ENCODE measurements at regions not wholly inside any gene's neighbourhood (a gene's known extent, or its start where the extent isn't known, plus 50 kb on each side); places are given as distances from the start of the nearest gene placed in this dataset.
"Not testable (repeated sequence)": the region's sequence is repeated elsewhere in the genome, so short reads cannot be mapped to it uniquely, and the experiment has no call there.

DNA sequence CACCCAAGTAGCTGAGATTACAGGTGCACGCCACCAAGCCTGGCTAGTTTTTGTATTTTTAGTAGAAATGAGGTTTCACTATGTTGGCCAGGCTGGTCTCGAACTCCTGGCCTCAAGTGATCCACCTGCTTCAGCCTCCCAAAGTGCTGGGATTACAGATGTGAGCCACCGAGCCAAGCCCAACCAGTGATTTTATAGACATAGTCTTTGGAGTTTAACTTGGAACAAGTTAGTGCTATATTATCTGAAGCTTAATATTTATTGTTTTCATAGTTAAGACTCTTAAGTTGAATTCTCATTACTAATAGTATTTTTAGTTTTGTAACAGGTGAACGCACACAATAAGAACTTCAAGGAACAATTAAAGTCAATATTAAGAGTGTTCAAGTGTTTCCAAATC lies 122.1 kb downstream of the SPAG6 start:
- DNase-seq, H3K27ac Mint-ChIP-seq, ATAC-seq, H3K9me3 Mint-ChIP-seq, H3K4me3 Mint-ChIP-seq, H3K4me1 Mint-ChIP-seq: not testable (repeated sequence)
- peaks cover 12% of the 10 kb centered on the region for H3K27me3 Mint-ChIP-seq

DNA sequence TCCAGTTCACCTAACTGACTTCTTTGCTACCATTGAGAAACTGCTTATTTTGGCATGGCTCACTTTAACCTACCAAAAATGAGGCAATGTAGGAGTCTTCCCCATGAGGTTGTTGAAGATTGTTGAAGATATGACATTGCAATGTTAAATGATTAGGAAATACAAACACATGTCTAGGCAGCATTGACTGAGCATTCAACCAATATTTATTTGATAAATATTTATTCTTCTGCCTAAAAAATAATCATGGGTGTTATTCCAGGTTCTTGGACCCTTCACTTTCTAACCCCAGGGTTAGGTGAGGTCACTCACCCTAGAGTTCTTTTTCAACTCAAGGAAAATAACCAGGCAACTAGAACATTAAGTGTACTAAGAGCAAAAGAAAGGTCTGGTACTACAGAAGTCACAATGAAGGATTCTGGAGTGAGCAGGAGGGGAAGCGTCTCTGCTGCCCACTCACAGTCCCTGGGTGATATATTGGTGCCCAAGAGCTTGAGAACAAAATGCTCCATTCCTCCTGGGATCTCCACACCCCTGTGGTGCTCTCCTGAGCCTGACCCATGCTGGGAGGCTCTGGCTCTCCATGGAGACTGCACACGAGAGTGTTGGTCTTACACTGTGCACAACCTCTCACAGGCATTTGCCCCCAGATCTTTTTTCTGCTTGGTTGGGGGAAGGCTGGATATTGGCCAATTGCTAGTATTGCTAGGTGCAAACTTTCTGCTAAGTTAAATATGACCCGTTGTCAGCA lies 123.4 kb downstream of the SPAG6 start:
- DNase-seq (no peak), ATAC-seq (no peak)
- Mint-ChIP-seq H3K27me3 (peaks cover 19% of the 10 kb centered on the region), H3K4me3 (no peak overlapping the region), H3K9me3 (no peaks in the 10 kb centered on the region), H3K27ac (no peak overlapping the region), H3K4me1 (no peaks in the 10 kb centered on the region)

GRCh38 chr10:22473044-22473443 lies 127.7 kb downstream of the SPAG6 start:
- Mint-ChIP-seq H3K4me3 (no peak overlapping the region), H3K27ac (no peak overlapping the region)

GRCh38 chr10:22473459-22473858 lies 128.2 kb downstream of the SPAG6 start:
- H3K4me1 Mint-ChIP-seq: peaks cover 17% of the 10 kb centered on the region
- ATAC-seq: no peak
- no peak for DNase-seq

More at GRCh38 chr10:22473044-22473443, 127.7 kb downstream of the SPAG6 start:
- ATAC-seq: no peak
- no peak for DNase-seq
- Mint-ChIP-seq H3K9me3 (no peaks in the 10 kb centered on the region), H3K4me1 (peaks cover 17% of the 10 kb centered on the region), H3K27me3 (peaks cover 61% of the 10 kb centered on the region)

GRCh38 chr10:22475651-22476600 lies 130.6 kb downstream of the SPAG6 start:
- H3K27ac Mint-ChIP-seq: peak overlapping the region in 1 of 2 donors; percentile 89
- ATAC-seq: peak; percentile 67

More at GRCh38 chr10:22473459-22473858, 128.2 kb downstream of the SPAG6 start:
- Mint-ChIP-seq H3K27ac (no peak overlapping the region), H3K4me3 (no peak overlapping the region), H3K9me3 (no peaks in the 10 kb centered on the region), H3K27me3 (peaks cover 65% of the 10 kb centered on the region)

GRCh38 chr10:22476601-22477321 lies 131.5 kb downstream of the SPAG6 start:
- Mint-ChIP-seq H3K9me3 (no peaks in the 10 kb centered on the region), H3K4me1 (peaks cover 28% of the 10 kb centered on the region), H3K27ac (no peak overlapping the region), H3K4me3 (peak overlapping the region; percentile 66 to 76), H3K27me3 (peaks cover 79% of the 10 kb centered on the region)
- ATAC-seq (peak; percentile 3), DNase-seq (no peak)

More at GRCh38 chr10:22475651-22476600, 130.6 kb downstream of the SPAG6 start:
- H3K4me1 Mint-ChIP-seq: peaks cover 25% of the 10 kb centered on the region
- H3K4me3 Mint-ChIP-seq: peak overlapping the region; percentile 89
- DNase-seq: peak; percentile 15 to 54
- H3K9me3 Mint-ChIP-seq: no peaks in the 10 kb centered on the region
- H3K27me3 Mint-ChIP-seq: peaks cover 84% of the 10 kb centered on the region

DNA sequence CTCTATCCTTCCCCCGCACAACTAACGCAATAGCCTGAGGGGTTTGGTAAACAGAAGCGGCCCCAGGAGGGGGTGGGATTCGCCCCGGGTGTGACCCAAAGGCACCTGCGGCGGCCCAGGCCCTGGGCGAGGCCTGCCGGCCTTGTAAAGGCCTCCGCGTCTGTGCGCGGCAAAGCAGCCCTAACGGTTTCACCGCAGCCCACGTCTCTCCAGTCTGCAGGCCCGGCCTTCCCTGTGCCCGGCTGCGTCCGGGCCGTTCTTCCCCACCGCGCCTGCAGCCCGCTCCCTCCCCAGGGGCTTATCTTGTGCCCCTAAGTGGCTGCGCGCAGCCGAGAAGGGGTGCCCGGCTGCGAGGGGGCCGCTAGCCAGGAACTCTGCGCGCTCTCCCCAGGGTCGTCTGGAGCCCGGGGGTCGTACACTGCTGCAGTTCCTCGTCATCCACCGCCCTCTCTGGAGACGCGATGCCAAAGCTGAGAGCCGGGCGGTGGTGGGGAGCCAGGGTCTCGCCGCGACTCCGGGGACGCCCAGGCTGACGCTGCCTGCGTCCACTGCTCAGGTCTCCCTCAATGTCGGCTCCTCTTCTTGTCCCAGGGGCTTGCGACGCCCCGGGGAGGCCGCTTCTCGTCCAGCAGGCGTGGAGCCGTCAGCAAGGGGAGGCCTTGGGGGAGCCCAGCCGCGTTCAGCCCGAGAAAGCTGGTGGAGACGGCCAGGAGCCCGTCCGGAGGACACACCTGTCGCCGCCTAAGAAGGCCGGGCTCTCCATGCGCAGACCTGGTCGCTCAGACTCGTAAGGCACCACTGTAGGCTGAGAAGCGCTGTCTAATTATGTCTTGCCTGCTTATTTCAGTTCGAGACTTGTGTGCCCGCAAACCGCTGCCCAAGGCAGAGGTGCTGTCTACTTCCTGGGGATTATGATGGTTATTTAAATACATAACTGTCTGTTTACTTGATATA lies 132.3 kb downstream of the SPAG6 start:
- DNase-seq: no peak
- H3K4me1 Mint-ChIP-seq: peaks cover 36% of the 10 kb centered on the region
- peak; percentile 25 for ATAC-seq
- peaks cover 73% of the 10 kb centered on the region for H3K27me3 Mint-ChIP-seq
- H3K9me3 Mint-ChIP-seq: no peaks in the 10 kb centered on the region
- no peak overlapping the region for H3K27ac Mint-ChIP-seq
- peak overlapping the region in 1 of 2 donors; percentile 66 for H3K4me3 Mint-ChIP-seq

- peaks cover 66% of the 10 kb centered on the region for H3K27me3 Mint-ChIP-seq
- no peaks in the 10 kb centered on the region for H3K9me3 Mint-ChIP-seq
- ATAC-seq (no peak), DNase-seq (no peak)
- peak overlapping the region in 1 of 2 donors; percentile 48 for H3K27ac Mint-ChIP-seq
- H3K4me1 Mint-ChIP-seq: peaks cover 36% of the 10 kb centered on the region
- no peak overlapping the region for H3K4me3 Mint-ChIP-seq
Observed at GRCh38 chr10:22478555-22479334, 133.4 kb downstream of the SPAG6 start.

DNA sequence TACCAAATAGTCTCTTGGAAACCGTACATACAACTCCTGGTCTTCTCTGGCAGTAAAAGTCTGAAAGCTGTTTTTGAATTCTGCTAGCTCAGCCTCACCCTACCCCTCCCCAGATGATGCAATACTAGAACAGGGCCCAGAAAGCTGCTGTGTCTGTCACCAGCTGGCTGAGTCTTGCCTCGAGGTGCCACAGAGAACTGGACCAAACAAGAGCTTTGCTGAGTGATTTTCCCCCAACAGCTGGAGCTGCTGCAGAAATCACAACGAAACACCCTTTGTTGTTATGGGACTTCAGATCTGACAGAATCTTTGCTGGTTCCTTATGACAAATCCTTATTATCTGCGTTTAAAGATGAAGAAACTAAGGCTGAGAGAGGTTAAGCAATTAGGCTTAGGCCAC lies 134.1 kb downstream of the SPAG6 start:
- ATAC-seq (no peak), DNase-seq (peak in 1 of 2 donors; percentile 23)
- Mint-ChIP-seq H3K9me3 (no peaks in the 10 kb centered on the region), H3K27me3 (peaks cover 61% of the 10 kb centered on the region), H3K27ac (peak overlapping the region; percentile 48 to 56), H3K4me1 (peaks cover 36% of the 10 kb centered on the region), H3K4me3 (no peak overlapping the region)

GRCh38 chr10:22481106-22481505 lies 135.8 kb downstream of the SPAG6 start:
- H3K4me1 Mint-ChIP-seq: peaks cover 29% of the 10 kb centered on the region
- peaks cover 53% of the 10 kb centered on the region for H3K27me3 Mint-ChIP-seq
- no peak overlapping the region for H3K4me3 Mint-ChIP-seq
- DNase-seq: no peak
- no peak for ATAC-seq
- H3K9me3 Mint-ChIP-seq: no peaks in the 10 kb centered on the region
- H3K27ac Mint-ChIP-seq: no peak overlapping the region

- Mint-ChIP-seq H3K27ac (no peak overlapping the region), H3K4me1 (peaks cover 25% of the 10 kb centered on the region), H3K4me3 (no peak overlapping the region), H3K27me3 (peaks cover 53% of the 10 kb centered on the region), H3K9me3 (no peaks in the 10 kb centered on the region)
- no peak for ATAC-seq
- no peak for DNase-seq
Observed at GRCh38 chr10:22481687-22482539, 136.6 kb downstream of the SPAG6 start.

GRCh38 chr10:22483132-22483531 lies 137.8 kb downstream of the SPAG6 start:
- Mint-ChIP-seq H3K4me1 (peaks cover 19% of the 10 kb centered on the region), H3K4me3 (peak overlapping the region in 1 of 2 donors; percentile 9), H3K27me3 (peaks cover 47% of the 10 kb centered on the region), H3K9me3 (no peaks in the 10 kb centered on the region), H3K27ac (peak overlapping the region in 1 of 2 donors; percentile 60)
- no peak for ATAC-seq
- DNase-seq: no peak

Data from stimulated activated naive CD8-positive, alpha-beta T cell treated with anti-CD3 and anti-CD28 coated beads, Interleukin-15, amount 100 ng/mL, for 72 hours (primary cell).